H9 (cell line): ENCODE measurements at regions not wholly inside any gene's neighbourhood (a gene's known extent, or its start where the extent isn't known, plus 50 kb on each side); places are given as distances from the start of the nearest gene placed in this dataset.

Experiments
- DNase-seq: peaks from one replicate; pipeline ENCODE4 v3.0.0-alpha.2; 2017
- H2AFZ ChIP-seq: one replicate; pipeline ENCODE4 v1.6.1; 2013; ENCODE audit warnings: mild to moderate bottlenecking, low read length, control low read depth, moderate library complexity
- H2AK5ac ChIP-seq: 2 replicates; pipeline ENCODE4 v1.6.1; 2013; ENCODE audit warnings: low read length, control low read depth, mixed read lengths; ENCODE audit not compliant: insufficient read length
- H2BK120ac ChIP-seq: one replicate; pipeline ENCODE4 v1.6.1; 2013; ENCODE audit warnings: low read depth, mild to moderate bottlenecking, low read length, control low read depth, inconsistent platforms; ENCODE audit not compliant: poor library complexity, severe bottlenecking
- H2BK12ac ChIP-seq: 2 replicates; pipeline ENCODE4 v1.6.1; 2013; ENCODE audit warnings: low read length, control low read depth, mixed read lengths, low read depth; ENCODE audit not compliant: insufficient read length
- H2BK15ac ChIP-seq: 2 replicates; pipeline ENCODE4 v1.6.1; 2013; ENCODE audit warnings: low read depth, low read length, control low read depth
- H2BK20ac ChIP-seq: one replicate; pipeline ENCODE4 v1.6.1; 2013; ENCODE audit warnings: low read depth, mild to moderate bottlenecking, low read length, control low read depth, inconsistent platforms; ENCODE audit not compliant: poor library complexity, severe bottlenecking
- H2BK5ac ChIP-seq: 2 replicates; pipeline ENCODE4 v1.6.1; 2013; ENCODE audit warnings: low read length, control low read depth, mixed read lengths; ENCODE audit not compliant: insufficient read length
- H3K14ac ChIP-seq: 2 replicates; pipeline ENCODE4 v1.6.1; 2013; ENCODE audit warnings: low read length, control low read depth; ENCODE audit not compliant: insufficient read depth
- H3K18ac ChIP-seq: 2 replicates; pipeline ENCODE4 v1.6.1; 2013; ENCODE audit warnings: low read depth, mild to moderate bottlenecking, mixed read lengths, low read length, control low read depth; ENCODE audit not compliant: insufficient read length
- H3K23ac ChIP-seq: 2 replicates; pipeline ENCODE4 v1.6.1; 2013; ENCODE audit warnings: low read length, control low read depth, mixed read lengths, low read depth; ENCODE audit not compliant: insufficient read length
- H3K23me2 ChIP-seq: 2 replicates; pipeline ENCODE4 v1.6.1; 2013; ENCODE audit warnings: low read depth, mild to moderate bottlenecking, mixed read lengths, low read length, control low read depth; ENCODE audit not compliant: insufficient read length, poor library complexity, severe bottlenecking
- H3K27ac ChIP-seq: 2 replicates; pipeline ENCODE4 v1.5.1; 2013; ENCODE audit warnings: low read length, control low read depth, mixed read lengths, low read depth; ENCODE audit not compliant: insufficient read length
- H3K27me3 ChIP-seq: 2 replicates; pipeline ENCODE4 v1.6.1; 2013; ENCODE audit warnings: low read length, control low read depth, inconsistent platforms; ENCODE audit not compliant: insufficient read depth
- H3K4ac ChIP-seq: 2 replicates; pipeline ENCODE4 v1.6.1; 2013; ENCODE audit warnings: low read depth, mild to moderate bottlenecking, control low read depth, inconsistent platforms, low read length, moderate library complexity
- H3K4me1 ChIP-seq: 2 replicates; pipeline ENCODE4 v1.6.1; 2013; ENCODE audit warnings: low read length, control low read depth, inconsistent platforms; ENCODE audit not compliant: insufficient read depth
- H3K4me2 ChIP-seq: 2 replicates; pipeline ENCODE4 v1.6.1; 2013; ENCODE audit warnings: low read length, control low read depth, mixed read lengths; ENCODE audit not compliant: insufficient read length, insufficient read depth
- H3K56ac ChIP-seq: 2 replicates; pipeline ENCODE4 v1.6.1; 2013; ENCODE audit warnings: low read depth, mild to moderate bottlenecking, mixed read lengths, low read length, control low read depth; ENCODE audit not compliant: insufficient read length
- H3K79me1 ChIP-seq: 2 replicates; pipeline ENCODE4 v1.6.1; 2013; ENCODE audit warnings: low read depth, mild to moderate bottlenecking, moderate library complexity, low read length, control low read depth, inconsistent platforms; ENCODE audit not compliant: insufficient read depth, poor library complexity, severe bottlenecking
- H3K79me2 ChIP-seq: 2 replicates; pipeline ENCODE4 v1.6.1; 2013; ENCODE audit warnings: low read length, control low read depth, inconsistent platforms; ENCODE audit not compliant: insufficient read depth
- H3K9ac ChIP-seq: 2 replicates; pipeline ENCODE4 v1.6.1; 2013; ENCODE audit warnings: low read length, control low read depth, mixed read lengths; ENCODE audit not compliant: insufficient read length; ENCODE audit errors: extremely low read depth
- H3K9me3 ChIP-seq: one replicate; pipeline ENCODE4 v1.6.1; 2013; ENCODE audit warnings: low read depth, low read length, inconsistent platforms; ENCODE audit not compliant: control insufficient read depth
- H3T11ph ChIP-seq: one replicate; pipeline ENCODE4 v1.6.1; 2013; ENCODE audit warnings: mild to moderate bottlenecking, low read length, control low read depth, inconsistent platforms
- H4K20me1 ChIP-seq: one replicate; pipeline ENCODE4 v1.6.1; 2013; ENCODE audit not compliant: control insufficient read depth, insufficient read length, insufficient read depth
- H4K5ac ChIP-seq: 2 replicates; pipeline ENCODE4 v1.6.1; 2013; ENCODE audit warnings: low read depth, mild to moderate bottlenecking, mixed read lengths, low read length, control low read depth; ENCODE audit not compliant: insufficient read length
- H4K8ac ChIP-seq: replicated peaks from 2 replicates; pipeline ENCODE4 v1.6.1; 2013; ENCODE audit warnings: low read length, control low read depth, mixed read lengths, low read depth; ENCODE audit not compliant: insufficient read length
- H4K91ac ChIP-seq: 2 replicates; pipeline ENCODE4 v1.6.1; 2013; ENCODE audit warnings: low read depth, mild to moderate bottlenecking, moderate library complexity, mixed read lengths, low read length, control low read depth; ENCODE audit not compliant: insufficient read length
- H3K27ac Mint-ChIP-seq, 3 experiments: 2 replicates in 2 of 3; 3 replicates in 1 of 3; pipeline ENCODE4 v1.8.0; 2020 to 2021; ENCODE audit warnings: mixed read lengths in 3 of 3, mild to moderate bottlenecking in 1 of 3, moderate library complexity in 1 of 3
- H3K27me3 Mint-ChIP-seq: 2 replicates; pipeline ENCODE4 v1.8.0; 2021; ENCODE audit warnings: low read depth, mild to moderate bottlenecking, moderate library complexity, mixed read lengths
- H3K36me3 Mint-ChIP-seq, 3 experiments: 2 replicates in 2 of 3; 3 replicates in 1 of 3; pipeline ENCODE4 v1.8.0; 2020 to 2021; ENCODE audit warnings: low read depth in 3 of 3, mixed read lengths in 3 of 3; ENCODE audit not compliant: insufficient read depth in 1 of 3
- H3K4me1 Mint-ChIP-seq, 2 experiments: 2 replicates each; pipeline ENCODE4 v1.8.0; 2020; ENCODE audit warnings: mixed read lengths in 2 of 2
- H3K4me3 Mint-ChIP-seq, 2 experiments: 2 replicates in 1 of 2; 3 replicates in 1 of 2; pipeline ENCODE4 v1.8.0; 2020 to 2021; ENCODE audit warnings: mild to moderate bottlenecking in 2 of 2, mixed read lengths in 2 of 2, moderate library complexity in 1 of 2
- H3K9me3 Mint-ChIP-seq, 2 experiments: 2 replicates in 1 of 2; 3 replicates in 1 of 2; pipeline ENCODE4 v1.8.0; 2020; ENCODE audit warnings: mild to moderate bottlenecking in 2 of 2, mixed read lengths in 2 of 2, moderate library complexity in 1 of 2
- CTCF ChIP-seq: fragments of 200-600 bp; sonication (generic); conservative IDR thresholded peaks from 3 replicates; pipeline ENCODE4 v1.8.0; 2021; ENCODE audit warnings: antibody characterized with exemption, mild to moderate bottlenecking
- WGBS: extraction: QIAGEN DNeasy Blood & Tissue Kit; methylation state at CpG from one replicate; pipeline ENCODE4 v1.1.7; 2013; ENCODE audit warnings: missing lambda C conversion rate, low lambda C conversion rate, mixed read lengths; ENCODE audit not compliant: insufficient read length; ENCODE audit errors: extremely low coverage; 5-methylcytosine and 5-hydroxymethylcytosine counted together

- Mint-ChIP-seq H3K4me1 (peaks cover 3 to 5% of the 10 kb centered on the region in 2 experiments; a peak in 2 of 4 replicates), H3K36me3 (no peaks in the 10 kb centered on the region; a peak in 1 of 7 replicates), H3K9me3 (no peaks in the 10 kb centered on the region), H3K27ac (no peak overlapping the region), H3K4me3 (no peak overlapping the region), H3K27me3 (no peaks in the 10 kb centered on the region)
- H3K23me2 ChIP-seq = no peaks in the 10 kb centered on the region
- H3K9me3 ChIP-seq = no peaks in the 10 kb centered on the region
- no peaks in the 10 kb centered on the region for H3K79me1 ChIP-seq
- no peak overlapping the region for H4K8ac ChIP-seq
- no peak overlapping the region for H2BK12ac ChIP-seq
- no peak overlapping the region for H4K5ac ChIP-seq
- H3T11ph ChIP-seq = no peak overlapping the region
- H3K9ac ChIP-seq = no peak overlapping the region
- H3K4me1 ChIP-seq = no peaks in the 10 kb centered on the region
- no peak overlapping the region for H3K27ac ChIP-seq
- peak; percentile 17; the same call in 1 of the 3 replicates for TF ChIP-seq CTCF
- H3K4ac ChIP-seq = no peak overlapping the region
- no peak overlapping the region for H2BK120ac ChIP-seq
- no peaks in the 10 kb centered on the region for H3K27me3 ChIP-seq
- no peak overlapping the region for H2BK5ac ChIP-seq
- H2BK20ac ChIP-seq = no peak overlapping the region
- H4K20me1 ChIP-seq = no peaks in the 10 kb centered on the region
- no peak overlapping the region for H3K14ac ChIP-seq
- no peak overlapping the region for H2AFZ ChIP-seq
- no peak overlapping the region for H2BK15ac ChIP-seq
- H3K23ac ChIP-seq = no peak overlapping the region
- H3K4me2 ChIP-seq = no peak overlapping the region
- no peak overlapping the region for H2AK5ac ChIP-seq
- H3K56ac ChIP-seq = no peak overlapping the region
- H4K91ac ChIP-seq = no peak overlapping the region
- H3K18ac ChIP-seq = no peak overlapping the region
- no CpG with 5 or more reads among the region's 4 CpGs for WGBS
- DNase-seq = no peak
- H3K79me2 ChIP-seq = no peaks in the 10 kb centered on the region
These were observed 69.6 kb downstream of the ETAA1 start for GRCh38 chr2:67466734-67467133.
